Suprapubic skin (tissue), 4 donors: ENCODE measurements at regions not wholly inside any gene's neighbourhood (a gene's known extent, or its start where the extent isn't known, plus 50 kb on each side); places are given as distances from the start of the nearest gene placed in this dataset.

Experiments used
- CTCF ChIP-seq, 2 donors: fragments of 200-600 bp in 1 of 2; fragments of 450-650 bp in 1 of 2; sonication (generic) in 1 of 2; IDR thresholded peaks; one replicate each; pipeline ENCODE4 v1.5.1; 2016 to 2019; ENCODE audit warnings: antibody characterized with exemption in 2 of 2, mild to moderate bottlenecking in 1 of 2, moderate library complexity in 1 of 2
- POLR2A ChIP-seq, 2 donors: fragments of 450-650 bp; IDR thresholded peaks; one replicate each; pipeline ENCODE4 v1.6.1; 2017; ENCODE audit warnings: antibody characterized with exemption in 2 of 2, mild to moderate bottlenecking in 2 of 2, moderate library complexity in 2 of 2
- POLR2AphosphoS5 ChIP-seq, 3 donors: sonication (generic); formaldehyde crosslinking; IDR thresholded peaks; one replicate each; pipeline ENCODE4 v1.6.1; 2017; ENCODE audit warnings: antibody characterized with exemption in 3 of 3

GRCh38 chr6:149248693-149249369, 68.7 kb upstream of the TAB2 start:
- no peak for TF ChIP-seq CTCF (IDR thresholded peaks at IDR 0.05)
- no peak for TF ChIP-seq POLR2A (IDR thresholded peaks at IDR 0.05)
- no peak for TF ChIP-seq POLR2AphosphoS5 (IDR thresholded peaks at IDR 0.05)
